H7 (cell line): ENCODE measurements at regions not wholly inside any gene's neighbourhood (a gene's known extent, or its start where the extent isn't known, plus 50 kb on each side); places are given as distances from the start of the nearest gene placed in this dataset.
"Not testable (repeated sequence)": the region's sequence is repeated elsewhere in the genome, so short reads cannot be mapped to it uniquely, and the experiment has no call there.

Source experiments
- DNase-seq: peaks from one replicate; pipeline ENCODE4 v3.0.0; 2012
- H3K27me3 ChIP-seq: 2 replicates; pipeline ENCODE4 v1.6.0; 2011; ENCODE audit warnings: mild to moderate bottlenecking, low read length; ENCODE audit not compliant: control insufficient read depth, insufficient read depth
- H3K36me3 ChIP-seq: replicated peaks from 2 replicates; pipeline ENCODE4 v1.5.1; 2011; ENCODE audit warnings: low read length; ENCODE audit not compliant: control insufficient read depth, insufficient read depth
- H3K4me3 ChIP-seq: 2 replicates; pipeline ENCODE4 v1.5.1; 2011; ENCODE audit warnings: low read depth, mild to moderate bottlenecking, control low read depth, low read length, moderate library complexity; ENCODE audit not compliant: insufficient read depth

DNA sequence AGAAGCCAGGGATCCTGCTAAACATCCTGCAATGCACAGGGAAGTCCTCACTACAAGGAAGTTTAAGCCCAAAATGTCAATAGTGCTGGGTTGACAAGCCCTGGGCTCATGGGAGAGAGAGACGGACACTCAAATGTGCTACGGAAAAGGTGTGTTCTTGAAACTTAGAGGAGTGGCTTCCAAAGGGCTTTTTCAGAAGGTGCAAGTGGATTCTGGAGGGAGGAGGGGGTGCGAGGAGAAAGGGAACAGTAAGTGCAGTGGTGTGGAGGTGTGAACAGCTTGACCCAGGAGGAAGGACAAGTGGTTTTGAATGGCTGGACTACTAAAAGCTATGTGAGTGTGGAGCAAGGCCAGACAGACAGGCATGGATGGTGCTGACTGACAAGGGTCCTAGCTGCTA is 50.4 kb upstream of the CECR2 start:
- Histone ChIP-seq H3K36me3 (no peaks in the 10 kb centered on the region), H3K27me3 (no peaks in the 10 kb centered on the region), H3K4me3 (no peak overlapping the region)
- no peak for DNase-seq

DNA sequence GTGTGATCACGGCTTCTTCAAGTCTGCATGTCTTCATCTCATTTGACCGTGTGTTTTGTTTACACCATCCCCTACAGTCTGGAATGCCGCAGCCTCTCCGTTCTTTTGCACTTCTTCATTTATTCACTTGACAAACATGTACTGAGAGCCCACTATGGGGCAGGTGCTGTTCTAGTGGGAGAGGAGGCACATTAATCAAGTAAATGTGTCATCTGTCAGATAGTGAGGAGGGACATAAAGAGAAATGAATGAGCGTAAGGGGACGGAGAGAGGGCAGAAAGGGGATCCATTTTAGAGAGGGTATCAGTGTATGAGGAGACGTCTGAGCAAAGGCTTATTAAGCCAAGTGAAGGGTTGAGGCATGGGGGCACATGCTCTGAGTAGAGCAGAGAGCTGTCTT is 54.0 kb upstream of the CECR2 start:
- Histone ChIP-seq H3K4me3 (no peak overlapping the region), H3K27me3 (no peaks in the 10 kb centered on the region), H3K36me3 (no peaks in the 10 kb centered on the region)
- DNase-seq: no peak

DNA sequence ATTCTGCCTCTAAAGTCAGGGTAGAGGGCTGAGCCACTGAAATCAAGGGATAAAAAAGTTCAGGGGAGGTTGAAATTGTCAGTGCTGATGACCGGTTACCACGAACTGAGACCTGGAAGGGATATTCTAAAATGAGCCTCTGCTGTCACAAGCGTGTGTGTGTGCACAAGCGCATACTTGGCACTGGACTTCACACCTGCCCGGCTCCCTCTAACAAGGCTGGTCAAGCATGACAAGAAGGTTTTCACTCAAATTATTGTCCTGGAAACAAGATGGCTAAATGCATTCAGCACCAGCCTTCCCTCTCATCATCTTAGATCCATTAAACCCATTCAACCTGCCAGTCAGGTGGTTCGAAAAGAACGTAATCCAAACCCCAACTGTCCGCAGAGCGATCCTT is 54.8 kb upstream of the CECR2 start:
- Histone ChIP-seq H3K4me3 (no peak overlapping the region), H3K36me3 (no peaks in the 10 kb centered on the region), H3K27me3 (no peaks in the 10 kb centered on the region)
- DNase-seq: no peak

DNA sequence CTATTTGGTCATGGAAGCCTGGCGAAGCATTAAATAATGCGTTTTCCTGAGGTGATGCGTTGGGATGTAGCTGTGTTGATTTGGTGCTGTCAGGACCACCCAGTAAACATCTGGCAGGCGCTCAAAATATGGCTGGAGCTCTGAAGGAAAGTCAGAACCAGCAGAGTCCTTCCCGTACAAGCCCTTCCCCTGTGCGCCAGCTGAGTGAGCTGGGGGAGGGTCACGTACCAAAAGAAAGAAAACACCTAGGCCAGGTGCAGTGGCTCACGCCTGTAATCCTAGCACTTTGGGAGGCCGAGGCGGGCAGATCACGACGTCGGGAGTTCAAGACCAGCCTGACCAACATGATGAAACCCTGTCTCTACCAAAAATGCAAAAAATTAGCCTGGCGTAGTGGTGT is 55.6 kb upstream of the CECR2 start:
- Histone ChIP-seq H3K27me3 (no peaks in the 10 kb centered on the region), H3K4me3 (no peak overlapping the region), H3K36me3 (no peaks in the 10 kb centered on the region)
- DNase-seq: no peak

DNA sequence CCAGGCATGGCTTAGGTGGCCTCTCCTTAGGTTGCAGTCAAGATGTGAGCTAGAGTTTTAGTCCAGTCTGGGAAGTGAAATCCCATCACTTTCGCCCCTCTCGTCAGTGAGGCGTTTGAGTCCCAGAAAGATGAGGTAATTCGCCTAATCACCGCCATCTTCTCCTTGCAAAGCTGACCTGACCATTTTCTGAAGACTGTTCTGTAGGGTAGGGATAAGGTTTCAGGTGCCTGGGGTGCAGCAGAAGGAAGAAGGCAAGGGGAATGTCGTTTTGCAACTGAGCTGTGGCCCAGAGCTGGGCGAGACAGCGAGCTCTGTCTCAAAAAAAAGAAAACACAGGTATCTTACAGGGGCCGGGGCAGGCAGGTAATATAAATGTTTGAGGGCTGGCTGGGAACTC is 61.7 kb upstream of the CECR2 start:
- no peaks in the 10 kb centered on the region for H3K36me3 ChIP-seq
- H3K4me3 ChIP-seq: no peak overlapping the region
- no peak for DNase-seq
- H3K27me3 ChIP-seq: no peaks in the 10 kb centered on the region

DNA sequence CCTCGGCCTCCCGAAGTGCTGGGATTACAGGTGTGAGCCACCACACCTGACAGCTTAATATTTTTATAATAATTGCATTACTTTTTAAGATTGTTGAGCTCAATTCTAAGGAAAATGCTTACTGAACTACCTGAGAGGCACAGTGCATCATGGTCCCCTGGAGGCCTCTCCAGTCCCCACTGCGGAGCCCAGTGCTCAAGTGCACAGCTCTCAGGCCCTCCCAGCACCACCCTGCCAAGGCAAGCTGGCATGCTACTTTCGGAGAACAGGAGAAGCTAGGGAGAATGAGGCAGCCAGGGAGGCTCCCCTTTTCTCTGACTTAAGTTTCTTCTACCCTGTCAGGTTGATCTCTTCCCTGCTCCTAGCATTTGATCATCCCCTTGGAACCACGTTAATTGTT is 64.2 kb upstream of the CECR2 start:
- no peak for DNase-seq
- no peak overlapping the region for H3K4me3 ChIP-seq
- no peaks in the 10 kb centered on the region for H3K27me3 ChIP-seq
- H3K36me3 ChIP-seq: no peaks in the 10 kb centered on the region

DNA sequence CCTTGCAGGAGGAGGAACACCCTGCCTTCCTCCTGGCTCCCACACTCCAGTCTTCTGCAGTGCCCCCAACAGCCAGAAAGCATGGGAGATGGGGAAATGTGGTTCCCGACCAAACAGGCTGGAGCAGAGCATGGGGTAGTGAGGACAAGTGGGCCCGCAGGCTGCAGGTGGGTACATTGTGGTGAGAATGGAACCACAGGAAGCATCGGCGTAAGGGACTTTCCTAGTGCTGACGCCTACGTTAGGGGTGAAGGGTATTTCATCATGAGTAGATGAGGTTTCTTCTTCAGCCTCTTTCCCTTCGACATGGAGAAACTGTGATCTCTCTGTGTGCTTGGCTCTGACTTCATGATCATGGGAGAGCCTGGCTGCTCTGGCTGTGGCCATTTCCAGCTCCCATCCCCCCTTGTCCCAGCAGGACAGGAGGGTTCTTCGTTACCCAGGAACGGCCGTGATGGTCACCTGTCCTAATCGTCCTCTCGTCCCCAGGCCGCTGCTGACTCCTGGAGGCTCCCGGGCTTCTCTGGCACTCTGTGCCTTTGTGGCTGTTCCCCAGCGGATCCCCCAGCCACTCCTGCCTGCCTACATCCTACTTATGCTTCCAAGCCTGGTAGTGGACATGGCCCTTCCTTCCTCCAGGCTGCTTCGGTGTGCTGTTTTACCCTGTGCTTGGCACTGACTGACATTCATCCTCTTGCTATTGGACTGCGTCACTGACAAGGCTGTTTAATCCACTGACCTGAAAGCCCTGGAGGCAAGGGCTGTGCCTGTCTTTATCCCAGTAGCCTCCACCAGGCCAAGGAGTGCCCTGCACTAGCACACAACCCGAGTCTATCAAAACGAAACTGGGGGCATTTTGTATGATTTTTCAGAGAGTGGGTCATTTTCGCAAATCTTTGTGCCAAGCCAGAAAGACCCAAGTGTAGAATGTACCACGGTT is 65.2 kb upstream of the CECR2 start:
- H3K27me3 ChIP-seq: no peaks in the 10 kb centered on the region
- H3K36me3 ChIP-seq: no peaks in the 10 kb centered on the region
- no peak overlapping the region for H3K4me3 ChIP-seq
- DNase-seq: no peak

DNA sequence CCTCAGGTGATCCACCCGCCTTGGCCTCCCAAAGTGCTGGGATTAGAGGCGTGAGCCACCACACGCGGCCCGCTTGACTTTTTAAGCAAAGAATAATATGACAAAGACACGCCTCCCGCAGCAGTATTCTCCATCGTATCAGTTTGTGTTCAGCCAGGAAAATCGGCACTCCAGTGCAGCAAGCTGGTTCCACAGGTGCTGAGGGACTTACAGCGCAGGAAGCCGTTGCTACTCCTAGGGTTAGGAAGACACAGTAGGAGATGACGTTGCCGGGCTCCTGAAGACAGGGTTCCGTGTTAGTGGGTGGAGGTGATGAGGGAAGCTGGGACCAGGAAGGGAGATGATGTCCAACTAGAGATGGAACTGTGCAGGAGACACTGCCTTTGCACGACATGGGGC is 65.8 kb upstream of the CECR2 start:
- Histone ChIP-seq H3K27me3 (no peaks in the 10 kb centered on the region), H3K36me3 (no peaks in the 10 kb centered on the region), H3K4me3 (no peak overlapping the region)
- no peak for DNase-seq

DNA sequence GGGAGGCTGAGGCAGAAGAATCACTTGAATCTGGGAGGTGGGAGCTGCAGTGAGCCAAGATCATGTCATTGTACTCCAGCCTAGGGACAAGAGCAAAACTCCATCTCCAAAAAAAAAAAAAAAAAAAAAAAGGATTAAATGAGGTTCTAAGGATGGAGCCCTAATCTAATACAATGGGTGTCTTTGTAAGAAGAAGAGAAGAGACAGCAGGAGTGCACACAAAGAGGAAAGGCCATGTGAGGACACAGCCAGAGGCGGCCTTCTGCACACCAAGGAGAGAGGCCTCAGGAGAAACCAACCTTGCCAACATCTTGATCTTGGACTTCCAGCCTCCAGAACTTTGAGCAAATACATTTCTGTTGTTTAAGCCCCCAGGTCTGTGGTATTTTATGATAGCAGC is 66.6 kb upstream of the CECR2 start:
- Histone ChIP-seq H3K4me3 (no peak overlapping the region), H3K27me3 (no peaks in the 10 kb centered on the region)
- no peak for DNase-seq

DNA sequence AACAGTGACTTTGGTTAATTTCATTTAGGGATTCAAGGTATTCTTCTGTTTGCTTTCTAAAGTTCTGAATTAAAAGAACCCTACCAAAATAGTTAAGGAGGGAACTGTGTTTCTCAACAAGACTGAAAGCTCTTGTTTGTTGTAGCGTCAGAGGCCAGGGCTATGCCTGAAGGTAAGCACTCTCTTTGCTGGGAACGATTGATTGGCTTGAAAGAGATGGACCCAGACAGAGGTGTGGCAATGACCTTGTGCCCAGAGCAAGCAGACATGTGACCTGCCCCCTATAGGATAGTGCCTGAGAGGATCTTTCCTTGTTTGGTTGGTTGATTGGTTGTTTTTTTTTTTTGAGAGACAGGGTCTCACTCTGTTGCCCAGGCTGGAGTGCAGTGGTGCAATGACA is 68.3 kb upstream of the CECR2 start:
- DNase-seq: no peak
- no peaks in the 10 kb centered on the region for H3K36me3 ChIP-seq
- no peak overlapping the region for H3K4me3 ChIP-seq
- H3K27me3 ChIP-seq: no peaks in the 10 kb centered on the region

More for the DNA sequence above, 66.6 kb upstream of the CECR2 start:
- no peaks in the 10 kb centered on the region for H3K36me3 ChIP-seq

DNA sequence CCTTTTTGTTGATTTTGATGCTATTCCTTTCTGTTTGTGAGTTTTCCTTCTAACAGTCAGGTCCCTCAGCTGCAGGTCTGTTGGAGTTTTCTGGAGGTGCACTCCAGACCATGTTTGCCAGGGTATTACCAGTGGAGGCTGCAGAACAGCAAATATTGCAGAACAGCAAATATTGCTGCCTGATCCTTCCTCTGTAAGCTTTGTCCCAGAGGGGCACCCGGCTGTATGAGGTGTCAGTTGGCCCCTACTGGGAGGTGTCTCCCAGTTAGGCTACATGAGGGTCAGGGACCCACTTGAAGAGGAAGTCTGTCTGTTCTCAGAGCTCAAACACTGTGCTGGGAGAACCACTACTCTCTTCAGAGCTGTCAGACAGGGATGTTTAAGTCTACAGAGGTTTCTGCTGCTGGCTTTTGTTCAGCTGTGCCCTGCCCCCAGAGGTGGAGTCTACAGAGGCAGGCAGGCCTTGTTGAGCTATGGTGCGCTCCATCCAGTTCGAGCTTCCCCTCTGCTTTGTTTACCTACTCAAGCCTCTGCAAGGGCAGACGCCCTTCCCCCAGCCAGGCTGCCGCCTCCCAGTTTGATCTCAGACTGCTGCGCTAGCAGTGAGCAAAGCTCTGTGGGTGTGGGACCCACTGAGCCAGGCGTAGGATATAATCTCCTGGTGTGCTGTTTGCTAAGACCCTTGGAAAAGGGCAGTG is 70.3 kb upstream of the CECR2 start:
- H3K4me3 ChIP-seq, H3K27me3 ChIP-seq, DNase-seq, H3K36me3 ChIP-seq: not testable (repeated sequence)

DNA sequence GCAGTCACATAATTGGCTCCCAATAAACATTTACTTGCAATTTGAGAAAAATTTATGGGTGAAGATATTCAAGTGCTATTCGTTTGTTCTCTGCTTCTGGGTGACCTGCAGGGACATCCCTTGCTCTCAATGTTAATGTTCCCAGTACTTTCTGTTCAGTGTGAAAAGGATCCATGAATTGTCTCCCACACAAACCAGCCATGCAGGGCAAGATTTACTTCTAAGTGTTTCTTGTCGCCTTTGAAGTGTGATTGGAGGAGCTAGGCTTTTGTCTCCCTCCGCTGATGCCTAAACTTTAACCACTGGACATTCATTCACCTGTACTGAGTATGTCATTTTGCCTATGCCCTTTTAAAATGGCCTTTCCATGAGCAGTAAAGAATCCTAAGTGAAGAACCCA is 66.4 kb upstream of the ADA2 start:
- DNase-seq: peak; percentile 2
- H3K4me3 ChIP-seq: no peak overlapping the region
- H3K27me3 ChIP-seq: no peaks in the 10 kb centered on the region
- no peaks in the 10 kb centered on the region for H3K36me3 ChIP-seq

DNA sequence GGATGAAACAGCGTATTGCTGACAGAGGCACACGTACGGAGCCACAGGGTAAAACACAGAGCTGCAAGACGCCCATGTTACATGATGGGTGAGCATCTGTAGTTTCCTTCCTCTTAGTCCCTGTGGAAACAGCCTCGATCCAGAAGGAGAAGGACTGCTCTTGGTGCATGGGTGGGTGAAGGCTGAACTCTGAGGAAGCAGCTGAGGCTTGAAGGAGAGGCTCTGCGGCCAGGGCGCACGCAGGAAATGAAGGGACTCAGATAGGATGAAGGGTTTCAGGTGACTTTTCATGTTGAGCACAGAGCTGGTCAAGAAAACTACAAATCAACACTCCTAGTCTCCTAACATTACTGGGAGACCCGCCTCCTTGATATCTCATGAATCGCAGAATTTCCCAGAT is 65.7 kb upstream of the ADA2 start:
- Histone ChIP-seq H3K36me3 (no peaks in the 10 kb centered on the region), H3K4me3 (no peak overlapping the region), H3K27me3 (no peaks in the 10 kb centered on the region)
- peak; percentile 9 for DNase-seq

DNA sequence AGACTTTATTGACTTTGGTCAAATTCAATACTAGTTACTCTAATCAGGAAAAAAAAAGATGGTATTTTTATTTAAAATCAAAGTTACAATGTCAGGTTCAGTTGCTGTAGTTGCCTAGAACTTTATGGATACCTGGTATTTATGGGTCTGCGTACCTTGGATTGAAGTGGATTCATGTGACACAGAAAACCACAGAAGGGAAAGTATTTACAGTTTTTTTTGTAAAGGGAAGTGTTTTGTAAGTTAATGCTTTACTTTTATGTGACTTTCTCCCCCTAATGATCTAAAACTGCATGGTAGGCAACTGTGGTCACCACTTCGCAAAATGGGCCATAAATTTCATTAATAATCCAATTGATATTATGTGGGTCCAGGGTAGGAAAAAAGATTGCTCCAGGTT is 65.2 kb upstream of the ADA2 start:
- Histone ChIP-seq H3K36me3 (no peaks in the 10 kb centered on the region), H3K27me3 (no peaks in the 10 kb centered on the region), H3K4me3 (no peak overlapping the region)
- no peak for DNase-seq

DNA sequence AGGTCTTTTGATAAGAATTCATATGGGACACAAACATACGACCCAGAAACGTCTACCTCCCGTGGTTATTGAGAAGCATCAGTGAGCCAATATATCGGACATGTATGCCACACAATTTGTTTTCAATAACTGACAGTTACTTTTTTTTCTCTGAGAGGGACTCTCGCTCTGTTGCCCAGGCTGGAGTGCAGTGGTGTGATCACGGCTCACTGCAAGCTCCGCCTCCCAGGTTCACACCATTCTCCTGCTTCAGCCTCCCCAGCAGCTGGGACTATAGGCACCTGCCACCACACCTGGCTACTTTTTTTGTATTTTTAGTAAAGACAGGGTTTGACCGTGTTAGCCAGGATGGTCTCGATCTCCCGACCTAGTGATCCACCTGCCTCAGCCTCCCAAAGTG is 64.6 kb upstream of the ADA2 start:
- DNase-seq, H3K27me3 ChIP-seq, H3K4me3 ChIP-seq, H3K36me3 ChIP-seq: not testable (repeated sequence)
